CD4-positive, alpha-beta T cell (primary cell): ENCODE measurements at regions not wholly inside any gene's neighbourhood (a gene's known extent, or its start where the extent isn't known, plus 50 kb on each side); places are given as distances from the start of the nearest gene placed in this dataset.

Experiments used
- ATAC-seq: fragments of 200-7000 bp; cut with Tn5 transposase; one replicate; pipeline ENCODE4 v1.10.0; 2022; ENCODE audit warnings: mild to moderate bottlenecking; ENCODE audit not compliant: poor library complexity
- CTCF ChIA-PET: fragments of 350-600 bp; sonication (Branson Sonifier 250); formaldehyde crosslinking; loops from one replicate; lab custom pipeline; 2021; ENCODE audit warnings: antibody characterized with exemption, inconsistent platforms; lab: Charles Lee
- POLR2A ChIA-PET: fragments of 350-600 bp; sonication (Branson Sonifier 250); formaldehyde crosslinking; loops from one replicate; lab custom pipeline; 2021; ENCODE audit warnings: antibody characterized with exemption, inconsistent platforms; lab: Charles Lee
- DNase-seq, 14 experiments: peaks; one replicate each; pipeline ENCODE4 v3.0.0-alpha.2; 2013 to 2020; ENCODE audit warnings: mixed read lengths in 2 of 14
- H3K27ac ChIP-seq, 2 donors: one replicate each; pipeline versions ENCODE4 v1.5.1 to v1.7.0; 2013; ENCODE audit warnings: low read length in 2 of 2, low read depth in 1 of 2, mild to moderate bottlenecking in 1 of 2
- H3K27me3 ChIP-seq, 2 experiments: 1 replicate in 1 of 2; 2 replicates in 1 of 2; pipeline versions ENCODE4 v1.6.1 to v1.7.0; 2013; ENCODE audit warnings: low read length in 2 of 2, control low read depth in 1 of 2, mild to moderate bottlenecking in 1 of 2, moderate library complexity in 1 of 2; ENCODE audit not compliant: insufficient read depth in 2 of 2, control insufficient read depth in 1 of 2
- H3K36me3 ChIP-seq: one replicate; pipeline ENCODE4 v1.6.1; 2013; ENCODE audit warnings: low read length, control low read depth; ENCODE audit not compliant: insufficient read depth
- H3K4me1 ChIP-seq: one replicate; pipeline ENCODE4 v1.6.1; 2013; ENCODE audit warnings: low read length, control low read depth; ENCODE audit not compliant: insufficient read depth
- H3K4me3 ChIP-seq: one replicate; pipeline ENCODE4 v1.5.1; 2013; ENCODE audit warnings: mild to moderate bottlenecking, low read length, moderate library complexity
- H3K9me3 ChIP-seq, 2 experiments: 1 replicate in 1 of 2; 2 replicates in 1 of 2; pipeline versions ENCODE4 v1.6.1 to v1.7.0; 2013; ENCODE audit warnings: low read length in 2 of 2, mild to moderate bottlenecking in 2 of 2, control low read depth in 1 of 2, moderate library complexity in 1 of 2; ENCODE audit not compliant: control insufficient read depth in 1 of 2, insufficient read depth in 1 of 2
- H3K27ac Mint-ChIP-seq: one replicate; pipeline ENCODE4 v1.8.0; 2020; ENCODE audit warnings: mixed read lengths
- H3K27me3 Mint-ChIP-seq: one replicate; pipeline ENCODE4 v1.8.0; 2021; ENCODE audit warnings: mixed read lengths
- H3K36me3 Mint-ChIP-seq: one replicate; pipeline ENCODE4 v1.8.0; 2021; ENCODE audit warnings: low read depth, mixed read lengths
- H3K4me1 Mint-ChIP-seq: one replicate; pipeline ENCODE4 v1.8.0; 2021; ENCODE audit warnings: low read depth, mixed read lengths
- H3K4me3 Mint-ChIP-seq: one replicate; pipeline ENCODE4 v1.8.0; 2020; ENCODE audit warnings: mild to moderate bottlenecking, mixed read lengths
- H3K9me3 Mint-ChIP-seq: one replicate; pipeline ENCODE4 v1.8.0; 2020; ENCODE audit warnings: mixed read lengths
- intact Hi-C, 2 experiments: fragments of 100-400 bp; cut with DNase I in 1 of 2; cut with micrococcal nuclease in 1 of 2; formaldehyde crosslinking; loops; one replicate each; pipeline versions ENCODE4 v1.15.1 to v1.9.0; 2023 to 2025; cut with DNase I, micrococcal nuclease
- TF ChIP-seq, protein P1 (sequence below): fragments of 200-600 bp; IDR thresholded peaks from one replicate; pipeline ENCODE4 v1.8.0; 2022; ENCODE audit warnings: antibody characterized with exemption, mild to moderate bottlenecking

DNA sequence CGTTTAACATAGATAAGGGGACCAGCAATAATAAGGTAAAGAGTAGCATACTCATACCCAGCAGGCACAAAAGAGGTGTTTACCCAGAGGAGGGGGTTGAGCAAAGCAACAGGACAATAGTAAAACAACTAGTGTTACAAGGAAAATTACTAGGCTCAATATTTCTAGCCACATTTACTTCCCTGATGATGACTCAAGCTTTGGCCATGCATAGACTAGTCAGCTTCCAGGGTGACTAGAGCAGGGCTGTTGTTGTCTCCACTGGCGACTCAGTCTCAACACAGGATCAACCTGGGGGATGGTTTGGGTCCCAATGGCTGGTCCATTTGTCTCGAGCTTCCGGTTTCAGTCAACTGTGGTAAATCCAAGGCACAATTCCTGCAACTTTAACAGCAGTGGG, 217.7 kb upstream of the KCND2 start:
- POLR2A ChIA-PET = no interaction called here
- Mint-ChIP-seq H3K4me1 (no peaks in the 10 kb centered on the region), H3K27me3 (no peaks in the 10 kb centered on the region)

DNA sequence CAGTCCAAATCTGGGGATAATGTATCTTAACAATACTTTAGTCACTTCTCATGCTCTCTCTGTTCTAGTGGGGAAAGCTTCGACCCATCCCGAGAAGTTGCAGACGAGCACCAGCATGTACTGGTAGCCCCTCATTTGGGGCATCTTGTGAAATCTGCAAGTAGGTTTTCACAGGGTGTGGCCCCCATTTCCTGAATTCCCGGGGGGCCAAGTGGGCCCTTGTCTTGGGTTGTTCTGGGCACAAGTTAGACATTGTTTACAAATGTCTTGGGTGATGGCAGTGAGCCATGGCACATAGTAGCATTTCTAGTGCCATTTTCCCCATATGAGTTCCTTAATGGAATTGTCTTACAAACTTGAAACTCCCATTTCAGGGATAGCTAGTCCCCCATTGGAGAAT, 216.7 kb upstream of the KCND2 start:
- H3K27me3 Mint-ChIP-seq = no peaks in the 10 kb centered on the region
- intact Hi-C loops = no loop called here
- no peak overlapping the region for H3K4me3 Mint-ChIP-seq
- H3K27ac Mint-ChIP-seq = no peak overlapping the region
- no peak overlapping the region for H3K27ac ChIP-seq
- H3K9me3 ChIP-seq = peaks cover 5 to 8% of the 10 kb centered on the region in 2 experiments
- H3K36me3 Mint-ChIP-seq = no peaks in the 10 kb centered on the region
- no peak overlapping the region for H3K4me3 ChIP-seq
- ATAC-seq (no peak), DNase-seq (no peak)
- CTCF ChIA-PET = no interaction called here
- H3K4me1 ChIP-seq = no peaks in the 10 kb centered on the region
- peaks cover 7% of the 10 kb centered on the region for H3K9me3 Mint-ChIP-seq
- no peaks in the 10 kb centered on the region for H3K36me3 ChIP-seq
- no peaks in the 10 kb centered on the region for H3K4me1 Mint-ChIP-seq
- TF ChIP-seq, protein P1, sequence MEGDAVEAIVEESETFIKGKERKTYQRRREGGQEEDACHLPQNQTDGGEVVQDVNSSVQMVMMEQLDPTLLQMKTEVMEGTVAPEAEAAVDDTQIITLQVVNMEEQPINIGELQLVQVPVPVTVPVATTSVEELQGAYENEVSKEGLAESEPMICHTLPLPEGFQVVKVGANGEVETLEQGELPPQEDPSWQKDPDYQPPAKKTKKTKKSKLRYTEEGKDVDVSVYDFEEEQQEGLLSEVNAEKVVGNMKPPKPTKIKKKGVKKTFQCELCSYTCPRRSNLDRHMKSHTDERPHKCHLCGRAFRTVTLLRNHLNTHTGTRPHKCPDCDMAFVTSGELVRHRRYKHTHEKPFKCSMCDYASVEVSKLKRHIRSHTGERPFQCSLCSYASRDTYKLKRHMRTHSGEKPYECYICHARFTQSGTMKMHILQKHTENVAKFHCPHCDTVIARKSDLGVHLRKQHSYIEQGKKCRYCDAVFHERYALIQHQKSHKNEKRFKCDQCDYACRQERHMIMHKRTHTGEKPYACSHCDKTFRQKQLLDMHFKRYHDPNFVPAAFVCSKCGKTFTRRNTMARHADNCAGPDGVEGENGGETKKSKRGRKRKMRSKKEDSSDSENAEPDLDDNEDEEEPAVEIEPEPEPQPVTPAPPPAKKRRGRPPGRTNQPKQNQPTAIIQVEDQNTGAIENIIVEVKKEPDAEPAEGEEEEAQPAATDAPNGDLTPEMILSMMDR = no peak
- POLR2A ChIA-PET = no interaction called here
- H3K27me3 ChIP-seq = no peaks in the 10 kb centered on the region

More for the DNA sequence above, 217.7 kb upstream of the KCND2 start:
- ATAC-seq (no peak), DNase-seq (no peak)
- Histone ChIP-seq H3K36me3 (no peaks in the 10 kb centered on the region), H3K9me3 (peaks cover 5 to 8% of the 10 kb centered on the region in 2 experiments), H3K4me1 (no peaks in the 10 kb centered on the region), H3K27me3 (no peaks in the 10 kb centered on the region), H3K27ac (no peak overlapping the region), H3K4me3 (no peak overlapping the region)
- Mint-ChIP-seq H3K4me3 (no peak overlapping the region), H3K9me3 (peaks cover 7% of the 10 kb centered on the region), H3K27ac (no peak overlapping the region), H3K36me3 (no peaks in the 10 kb centered on the region)
- CTCF ChIA-PET = no interaction called here
- TF ChIP-seq, protein P1 = no peak
- intact Hi-C loops = no loop called here

DNA sequence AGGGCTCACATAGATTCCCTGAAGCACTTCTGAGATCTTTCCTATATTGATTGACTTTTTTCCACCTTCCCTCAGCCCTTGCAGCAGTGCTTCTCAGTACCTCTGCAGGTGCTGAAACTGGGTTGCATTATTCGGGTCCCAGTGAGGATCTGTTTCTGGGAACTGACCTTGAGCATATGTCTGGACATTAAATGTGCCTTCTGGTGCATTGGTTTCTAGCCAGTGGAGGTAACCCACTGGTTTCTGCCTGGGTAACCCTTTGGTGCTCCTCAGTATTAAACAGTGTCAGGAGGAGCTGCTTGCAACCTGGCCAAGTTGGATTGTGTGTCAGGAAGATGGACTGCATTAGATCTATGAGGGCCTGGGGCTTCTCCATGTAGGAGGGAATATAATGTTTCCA, 213.3 kb upstream of the KCND2 start:
- DNase-seq = no peak
- Mint-ChIP-seq H3K27me3 (no peaks in the 10 kb centered on the region), H3K4me3 (no peak overlapping the region), H3K9me3 (peaks cover 4% of the 10 kb centered on the region), H3K4me1 (no peaks in the 10 kb centered on the region), H3K27ac (no peak overlapping the region), H3K36me3 (no peaks in the 10 kb centered on the region)
- intact Hi-C loops = no loop called here
- ChIA-PET POLR2A (no interaction called here), CTCF (no interaction called here)
- Histone ChIP-seq H3K27ac (no peak overlapping the region), H3K9me3 (peaks cover 0 to 5% of the 10 kb centered on the region in 2 experiments), H3K36me3 (no peaks in the 10 kb centered on the region), H3K4me3 (no peak overlapping the region), H3K27me3 (no peaks in the 10 kb centered on the region), H3K4me1 (no peaks in the 10 kb centered on the region)
- no peak for ATAC-seq
- TF ChIP-seq, protein P1 = no peak
